HG03342 (cell line): ENCODE measurements at regions not wholly inside any gene's neighbourhood (a gene's known extent, or its start where the extent isn't known, plus 50 kb on each side); places are given as distances from the start of the nearest gene placed in this dataset.

Experiments
- ATAC-seq: cut with Tn5 transposase; IDR thresholded peaks from one replicate; pipeline ENCODE4 v1.9.1; 2021; ENCODE audit warnings: mild to moderate bottlenecking, moderate library complexity; ENCODE audit not compliant: unreplicated experiment

GRCh38 chr12:107271523-107271922, 178.2 kb upstream of the CRY1 start:
- no peak for ATAC-seq

GRCh38 chr12:107275530-107275929, 182.2 kb upstream of the CRY1 start:
- no peak for ATAC-seq

- no peak for ATAC-seq
These were observed 184.5 kb upstream of the CRY1 start for GRCh38 chr12:107277855-107278254.

GRCh38 chr12:107282628-107283027, 189.3 kb upstream of the CRY1 start:
- ATAC-seq, result no peak

GRCh38 chr12:107283652-107284051, 190.3 kb upstream of the CRY1 start:
- ATAC-seq, result no peak

DNA sequence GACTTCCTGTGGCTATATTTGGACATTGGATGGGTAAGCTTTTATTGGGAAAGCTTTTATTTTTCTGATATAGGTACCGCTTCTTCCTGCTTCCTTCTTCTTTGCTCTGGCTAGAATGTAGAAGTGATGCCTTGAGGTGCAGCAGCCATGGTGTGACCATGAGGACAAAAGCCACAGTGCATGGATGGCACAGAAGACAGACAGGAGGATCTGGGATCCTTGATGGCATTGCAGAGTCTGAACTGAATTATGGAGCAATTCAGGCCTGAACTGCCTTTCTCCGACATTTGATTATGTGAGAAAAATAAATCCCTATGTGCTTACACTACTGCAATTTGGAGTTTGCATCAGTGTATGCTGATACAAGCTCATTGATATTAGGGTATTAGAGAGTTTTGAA, 191.3 kb upstream of the CRY1 start:
- ATAC-seq, result no peak

DNA sequence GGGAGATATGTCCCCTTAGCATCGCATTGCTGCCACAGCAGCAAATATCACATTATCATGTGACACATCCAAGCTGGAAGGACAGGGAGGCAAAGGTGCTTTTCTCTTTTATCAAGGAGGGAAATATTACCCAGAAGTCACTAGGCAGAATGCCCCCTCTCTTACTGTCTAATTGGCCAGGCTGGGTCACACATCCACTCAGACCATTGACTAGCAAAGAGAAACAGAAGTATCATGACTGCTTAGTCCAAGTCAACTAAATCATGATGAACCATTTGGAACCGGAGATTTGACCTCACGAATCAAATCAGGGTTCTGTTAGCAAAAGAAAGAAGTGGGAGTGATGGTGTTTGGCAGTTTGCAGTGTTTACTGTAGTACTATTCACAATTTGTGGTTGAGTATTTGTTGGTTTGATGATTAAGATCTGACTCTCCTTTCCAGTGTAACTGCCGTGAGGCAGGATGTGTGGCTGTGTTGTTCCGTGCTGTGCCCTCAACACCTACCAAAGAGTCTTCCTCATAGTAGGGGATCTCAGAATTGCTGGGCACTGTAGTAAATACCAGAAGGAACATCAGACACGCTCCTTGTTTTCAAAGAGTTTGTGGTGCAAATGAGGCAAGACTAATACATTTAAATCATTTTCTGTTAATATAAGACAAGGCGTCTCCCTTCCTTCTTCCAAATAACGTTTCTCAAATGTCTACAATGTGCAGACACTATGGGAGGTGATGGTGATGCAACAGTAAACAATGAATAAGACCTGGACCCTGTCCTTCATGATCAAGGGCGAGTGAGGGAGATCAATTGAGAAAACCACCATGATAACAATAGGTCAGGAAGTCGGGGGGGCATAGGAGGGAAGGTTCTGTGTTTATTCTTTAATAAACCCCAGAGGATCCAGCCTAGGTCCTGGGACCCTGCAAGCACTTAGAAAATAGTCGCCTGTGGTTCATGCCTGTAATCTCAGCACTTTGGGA, 194.4 kb upstream of the CRY1 start:
- no peak for ATAC-seq

- no peak for ATAC-seq
These were observed 195.2 kb upstream of the CRY1 start for GRCh38 chr12:107288414-107289127.

- no peak for ATAC-seq
These were observed 197.7 kb upstream of the CRY1 start for GRCh38 chr12:107291018-107291417.

GRCh38 chr12:107296681-107297089, 203.3 kb upstream of the CRY1 start:
- no peak for ATAC-seq

GRCh38 chr12:107302649-107303341, 209.4 kb upstream of the CRY1 start:
- ATAC-seq, result no peak

DNA sequence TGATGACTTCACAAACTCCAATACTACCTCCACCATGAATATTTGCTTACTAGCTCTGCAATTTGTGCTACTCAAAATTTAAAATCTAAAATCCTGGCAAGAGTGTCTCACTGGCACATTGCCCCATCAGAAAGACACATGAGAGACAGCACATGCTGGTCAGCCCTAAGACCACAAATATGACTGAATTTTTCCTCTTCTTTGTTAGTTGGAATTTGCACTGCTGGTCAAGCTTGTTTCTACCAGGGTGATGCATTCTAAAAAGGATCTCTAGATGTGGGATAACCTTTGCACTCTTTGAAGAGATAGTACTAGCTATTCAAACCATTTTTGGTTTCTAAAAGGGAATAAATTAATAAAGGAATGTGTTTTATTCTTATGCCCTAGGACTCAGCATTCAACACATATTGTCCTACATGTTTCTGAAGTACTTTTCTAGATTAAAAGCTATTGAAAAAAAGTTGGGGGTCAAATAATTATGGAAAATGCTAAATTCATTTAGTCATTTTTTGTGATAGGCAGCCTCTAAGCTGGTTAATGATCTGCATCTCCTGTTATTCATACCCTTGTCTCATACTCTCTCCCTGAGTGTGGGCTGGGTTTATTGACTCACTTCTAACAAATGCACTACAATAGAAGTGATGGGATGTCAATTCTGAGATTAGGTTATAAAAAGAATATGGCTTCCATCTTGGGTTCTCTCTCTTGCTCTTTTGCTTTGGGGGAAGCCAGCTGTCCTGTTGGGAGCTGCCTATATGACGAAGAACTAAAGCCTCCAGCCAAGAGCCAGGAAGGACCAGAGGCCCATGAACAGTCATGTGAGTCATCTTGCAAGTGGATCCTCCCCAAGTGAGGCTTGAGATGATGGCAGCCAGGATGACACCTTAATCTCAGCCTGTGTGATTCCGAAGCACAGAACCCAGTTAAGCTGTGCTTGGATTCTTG, 211.5 kb upstream of the CRY1 start:
- no peak for ATAC-seq

DNA sequence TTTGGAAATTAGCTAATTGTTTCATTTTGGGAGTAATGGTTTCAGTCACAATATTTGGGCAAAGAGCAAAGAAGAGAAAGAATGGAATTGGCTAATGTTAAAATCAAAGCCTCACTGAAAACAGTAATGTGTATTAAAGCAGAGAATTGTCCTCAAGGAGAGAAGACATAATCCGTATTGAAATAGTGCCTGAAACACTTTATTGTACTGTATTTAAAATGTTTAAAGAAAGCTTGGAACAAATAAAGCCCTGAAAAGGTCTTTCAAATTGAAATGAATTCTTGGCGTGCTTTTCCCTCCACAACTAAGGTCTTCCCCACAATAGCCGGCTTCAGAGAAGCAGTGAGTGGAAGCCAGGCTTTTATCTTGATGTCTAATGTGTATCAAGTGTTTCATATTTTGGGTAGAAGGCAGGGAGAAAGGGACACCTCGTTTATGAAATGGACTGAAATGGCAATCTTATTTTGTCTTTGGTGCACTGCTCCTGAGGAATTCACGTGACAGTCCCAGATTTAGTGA, 212.9 kb upstream of the CRY1 start:
- no peak for ATAC-seq

DNA sequence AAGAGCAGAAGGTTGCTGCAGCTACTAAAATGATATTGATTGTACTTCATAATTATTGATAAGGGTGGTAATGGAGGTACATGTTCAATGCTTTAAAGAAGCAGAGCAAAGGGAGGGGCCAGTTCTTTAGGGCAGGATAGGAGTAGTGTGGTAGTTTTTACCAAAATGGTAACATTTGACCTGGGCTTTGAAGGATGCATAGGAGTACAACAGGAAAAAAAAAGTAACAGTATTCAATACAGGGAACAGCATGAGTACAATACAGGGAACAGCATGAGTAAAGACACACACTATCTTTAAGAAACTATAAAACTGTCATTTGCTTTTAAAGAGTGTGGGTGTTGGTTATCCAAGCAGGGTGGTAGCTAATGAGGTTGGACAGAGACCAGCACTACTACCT, 215.0 kb upstream of the CRY1 start:
- no peak for ATAC-seq

DNA sequence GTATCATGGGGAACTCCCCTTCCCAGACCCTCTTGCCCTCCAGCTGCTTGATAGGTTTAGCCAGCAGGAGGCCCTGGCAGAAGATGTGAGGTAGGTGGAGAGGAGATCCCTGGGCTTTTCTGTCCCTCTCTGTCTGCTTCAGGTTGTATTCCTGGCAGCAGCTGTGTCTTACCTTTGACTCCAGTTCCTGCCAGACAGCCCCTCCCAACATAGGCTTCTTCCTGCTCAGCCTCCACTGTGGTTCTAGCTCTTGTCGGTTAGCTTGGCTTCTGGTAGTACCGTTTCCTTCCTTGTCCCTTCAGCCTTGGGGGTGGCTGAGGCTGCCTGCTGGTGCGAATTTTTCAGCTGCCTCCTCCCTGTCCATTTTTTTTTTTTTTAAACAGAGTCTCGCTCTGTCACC, 215.7 kb upstream of the CRY1 start:
- ATAC-seq, result no peak

DNA sequence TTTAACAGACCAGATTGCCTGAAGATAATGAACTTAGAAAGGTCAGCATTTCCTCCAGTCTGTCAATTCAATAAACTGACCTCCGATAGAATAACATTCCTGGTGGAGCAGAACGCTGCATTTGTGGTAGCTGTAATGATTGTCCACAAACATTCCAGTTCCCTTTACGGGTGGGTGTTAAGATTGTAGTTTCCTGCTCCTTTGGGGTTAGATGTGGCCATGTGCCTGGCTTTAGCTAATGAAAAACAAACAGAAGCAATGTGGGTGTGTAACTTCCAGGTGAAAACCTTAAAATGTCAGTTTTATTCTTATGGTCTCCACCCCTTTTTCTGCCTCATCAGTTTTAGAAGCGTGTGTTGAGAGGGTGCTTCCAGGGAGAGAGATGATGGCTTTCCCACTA, 217.3 kb upstream of the CRY1 start:
- no peak for ATAC-seq

DNA sequence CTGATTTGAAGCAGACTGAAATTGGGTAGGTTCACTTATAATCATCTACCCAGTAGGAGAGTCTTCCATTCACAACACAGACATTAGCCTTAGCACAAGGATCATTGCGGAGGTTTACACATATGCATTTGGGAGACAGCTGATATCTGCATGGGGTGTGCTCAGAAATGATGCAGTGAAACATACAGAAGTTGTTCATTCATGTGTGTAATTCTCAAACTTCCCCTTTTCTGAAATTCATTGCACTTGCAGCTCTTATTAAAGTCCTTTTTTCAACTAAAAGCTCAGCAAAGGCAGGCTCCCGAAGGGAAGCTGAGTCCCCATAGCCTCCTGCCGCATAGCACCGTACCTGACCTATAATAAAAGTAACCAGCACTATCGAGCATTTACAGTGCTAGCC, 218.3 kb upstream of the CRY1 start:
- ATAC-seq, result no peak

DNA sequence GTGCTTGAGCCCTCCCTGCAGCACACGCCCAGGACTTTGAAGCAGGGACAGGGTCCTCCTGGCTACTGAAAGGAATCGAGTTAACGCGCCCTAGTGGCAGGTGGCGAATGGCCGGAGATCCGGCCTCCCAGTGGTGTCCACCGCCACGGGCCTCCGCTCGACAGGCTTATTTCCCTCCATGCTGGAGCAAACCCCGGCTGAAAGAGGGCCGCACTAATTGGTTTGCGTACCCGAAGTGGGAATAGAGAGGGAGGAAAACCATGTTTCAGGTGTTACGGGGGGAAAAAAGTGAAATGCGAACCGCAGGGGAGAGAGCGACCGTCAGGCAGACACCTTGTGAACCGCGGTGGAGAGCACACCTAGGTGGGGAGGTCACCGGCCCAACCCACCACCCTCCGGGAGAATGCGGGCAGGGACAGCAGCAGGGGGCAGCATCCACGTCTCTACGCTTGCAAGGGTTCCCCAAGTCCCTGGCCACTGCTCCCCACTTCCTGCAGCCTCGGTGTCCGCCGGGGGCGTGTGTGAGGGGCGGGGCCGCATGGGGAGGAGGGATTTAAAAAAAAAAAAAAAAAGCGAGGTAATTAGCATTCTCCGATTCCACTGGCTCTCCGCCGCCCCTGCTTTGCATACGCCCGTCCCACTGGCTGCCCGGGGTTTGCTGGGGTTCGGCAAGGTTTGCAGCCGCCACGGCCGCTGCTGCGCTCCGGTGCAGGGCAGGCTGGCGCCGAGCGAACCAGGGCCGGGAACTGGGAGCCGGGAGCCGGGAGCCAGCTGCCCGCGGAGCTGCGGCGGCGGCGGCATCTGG, 224.6 kb upstream of the CRY1 start:
- no peak for ATAC-seq

DNA sequence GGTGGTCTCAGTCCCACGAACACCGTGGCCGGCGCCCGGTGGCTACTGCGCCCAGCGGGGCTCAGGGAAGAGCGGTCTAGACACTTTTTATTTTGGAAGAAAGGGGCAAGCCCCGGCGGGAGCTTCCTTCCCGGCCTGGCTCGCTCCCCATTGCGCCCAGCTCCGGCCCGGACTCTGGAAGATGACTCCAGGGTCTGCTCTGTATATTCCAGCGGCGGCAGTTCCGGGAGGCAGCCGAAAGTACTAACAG, 225.1 kb upstream of the CRY1 start:
- ATAC-seq, result no peak
